ENCODE measurements at regions not wholly inside any gene's neighbourhood (a gene's known extent, or its start where the extent isn't known, plus 50 kb on each side); places are given as distances from the start of the nearest gene placed in this dataset.

DNA sequence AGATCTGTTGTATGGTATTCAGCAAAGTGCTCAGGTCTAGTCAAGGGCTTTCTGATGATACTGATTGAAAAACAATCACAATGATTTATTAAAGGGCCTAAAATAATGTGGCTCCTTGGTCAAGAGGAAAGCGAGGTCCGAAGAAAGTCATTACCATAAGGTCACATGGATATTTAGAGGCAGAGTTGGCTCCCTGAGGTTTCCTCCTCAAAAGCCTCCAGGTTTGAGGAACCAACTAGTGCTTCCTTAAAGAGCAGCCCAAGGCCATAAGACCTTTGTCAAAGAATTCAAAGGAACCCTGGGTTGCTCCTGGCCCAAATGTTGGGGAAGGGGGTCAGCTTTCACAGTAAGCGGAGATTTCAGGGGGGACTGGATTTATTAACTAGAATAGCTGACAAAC is 280.7 kb upstream of the ATP5MC3 start:
- ATAC-seq (no peak), DNase-seq (ENCODE audit: low read depth, low spot score) (no peak)
- no peak overlapping the region for H3K9ac ChIP-seq (ENCODE audit: low read length)
- no peaks in the 10 kb centered on the region for H3K9me3 ChIP-seq (ENCODE audit: control insufficient read depth in 1 of 2, insufficient read depth in 1 of 2, low read depth in 1 of 2, low read length in 2 of 2)
- H4K20me1 ChIP-seq (ENCODE audit: insufficient read depth) = no peaks in the 10 kb centered on the region
- ChIA-PET POLR2A (no interaction called here), RAD21 (ENCODE audit: low non-redundant PET in 1 of 2, low total read pairs in 2 of 2, uncharacterized antibody in 2 of 2, unreplicated experiment in 2 of 2) (no interaction called here), CTCF (no interaction called here)
- no peaks in the 10 kb centered on the region for H3K9me2 ChIP-seq (ENCODE audit: insufficient read depth)
- no peak overlapping the region for H3K4me3 ChIP-seq (replicated peaks in 1 of 2; ENCODE audit: low read depth in 1 of 2, low read length in 2 of 2)
- H3K4me1 ChIP-seq (ENCODE audit: control insufficient read depth in 1 of 2, insufficient read depth in 2 of 2, low read length in 2 of 2) = no peaks in the 10 kb centered on the region
- H3K79me2 ChIP-seq (ENCODE audit: insufficient read depth, low read length) = no peaks in the 10 kb centered on the region
- no peak overlapping the region for H3K27ac ChIP-seq (ENCODE audit: low read depth, low read length)
- H3K36me3 ChIP-seq (ENCODE audit: control insufficient read depth in 1 of 2, insufficient read depth in 2 of 2, low read length in 2 of 2) = no peaks in the 10 kb centered on the region
- intact Hi-C loops (cut with micrococcal nuclease) = no loop called here
- BruUV-seq (replicated peaks) = no TSS peak
- TF ChIP-seq SIN3A (IDR thresholded peaks at IDR 0.05; ENCODE audit: low read depth) (no peak), SRF (IDR thresholded peaks at IDR 0.05; ENCODE audit: low read depth) (no peak), ELF1 (IDR thresholded peaks at IDR 0.05; ENCODE audit: borderline replicate concordance, low read depth) (no peak), TCF7L2 (IDR thresholded peaks at IDR 0.05; ENCODE audit: borderline replicate concordance, extremely low read depth, insufficient read depth, insufficient read length) (no peak), EGR1 (IDR thresholded peaks at IDR 0.05; ENCODE audit: low read depth) (no peak), ZBTB33 (IDR thresholded peaks at IDR 0.05; ENCODE audit: extremely low read depth, insufficient replicate concordance, low read length) (no peak)
- H3K4me2 ChIP-seq (ENCODE audit: low read length) = no peak overlapping the region
- H3K27me3 ChIP-seq (ENCODE audit: insufficient read depth, low read length) = no peaks in the 10 kb centered on the region
- H2AFZ ChIP-seq (ENCODE audit: low read depth, low read length, poor library complexity, severe bottlenecking) = no peak overlapping the region

DNA sequence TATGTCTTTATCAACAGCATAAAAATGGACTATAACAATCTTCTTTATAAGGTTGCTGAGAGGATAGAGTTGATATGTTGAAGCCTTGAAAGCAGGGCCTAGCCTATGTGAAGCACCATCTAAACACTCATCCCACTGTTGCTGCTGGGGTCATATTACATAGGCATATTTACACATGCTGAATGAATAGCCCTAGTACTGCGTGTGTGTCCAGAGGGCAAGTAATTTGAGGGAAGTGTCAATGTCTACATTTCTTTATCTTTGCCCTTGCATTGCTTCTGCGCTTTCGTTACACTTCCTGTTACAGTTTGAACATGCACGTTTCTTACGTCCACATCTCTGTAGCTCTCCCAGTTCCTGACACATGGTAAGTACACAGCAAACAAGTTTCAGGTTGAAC is 280.3 kb upstream of the ATP5MC3 start:
- TF ChIP-seq, protein P1, sequence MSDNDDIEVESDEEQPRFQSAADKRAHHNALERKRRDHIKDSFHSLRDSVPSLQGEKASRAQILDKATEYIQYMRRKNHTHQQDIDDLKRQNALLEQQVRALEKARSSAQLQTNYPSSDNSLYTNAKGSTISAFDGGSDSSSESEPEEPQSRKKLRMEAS (IDR thresholded peaks at IDR 0.05) = no peak
- TF ChIP-seq ZNF274 (IDR thresholded peaks at IDR 0.05; ENCODE audit: low read depth, low read length) (no peak), ZBTB33 (IDR thresholded peaks at IDR 0.05; ENCODE audit: extremely low read depth, insufficient replicate concordance, low read length) (no peak), POLR2A (IDR thresholded peaks at IDR 0.05; ENCODE audit: borderline replicate concordance, extremely low read depth, insufficient read depth, insufficient read length) (no peak), EZH2phosphoT487 (IDR thresholded peaks at IDR 0.05; ENCODE audit: borderline replicate concordance) (no peak), YY1 (IDR thresholded peaks at IDR 0.05; ENCODE audit: extremely low read depth, insufficient replicate concordance, low read depth, low read length) (no peak), POLR2AphosphoS5 (IDR thresholded peaks at IDR 0.05; ENCODE audit: low read depth, low read length) (no peak), ATF3 (IDR thresholded peaks at IDR 0.05) (no peak), ELF1 (IDR thresholded peaks at IDR 0.05; ENCODE audit: borderline replicate concordance, low read depth) (no peak), JUND (IDR thresholded peaks at IDR 0.05) (no peak), CEBPB (IDR thresholded peaks at IDR 0.05; ENCODE audit: low read depth) (no peak), CBX3 (IDR thresholded peaks at IDR 0.05; ENCODE audit: low read depth) (no peak)
- H3K4me1 ChIP-seq (ENCODE audit: control insufficient read depth in 1 of 2, insufficient read depth in 2 of 2, low read length in 2 of 2) = no peaks in the 10 kb centered on the region
- no peak overlapping the region for H3K4me3 ChIP-seq (replicated peaks in 1 of 2; ENCODE audit: low read depth in 1 of 2, low read length in 2 of 2)
- CTCF ChIA-PET = no interaction called here
- no TSS peak for BruUV-seq (replicated peaks)
- H3K79me2 ChIP-seq (ENCODE audit: insufficient read depth, low read length) = no peaks in the 10 kb centered on the region
- POLR2A ChIA-PET = no interaction called here
- no peaks in the 10 kb centered on the region for H4K20me1 ChIP-seq (ENCODE audit: insufficient read depth)
- no peak overlapping the region for H2AFZ ChIP-seq (ENCODE audit: low read depth, low read length, poor library complexity, severe bottlenecking)
- RAD21 ChIA-PET (ENCODE audit: low non-redundant PET in 1 of 2, low total read pairs in 2 of 2, uncharacterized antibody in 2 of 2, unreplicated experiment in 2 of 2) = no interaction called here
- H3K36me3 ChIP-seq (ENCODE audit: control insufficient read depth in 1 of 2, insufficient read depth in 2 of 2, low read length in 2 of 2) = no peaks in the 10 kb centered on the region
- no peaks in the 10 kb centered on the region for H3K9me2 ChIP-seq (ENCODE audit: insufficient read depth)
- no peaks in the 10 kb centered on the region for H3K27me3 ChIP-seq (ENCODE audit: insufficient read depth, low read length)
- H3K9me3 ChIP-seq (ENCODE audit: control insufficient read depth in 1 of 2, insufficient read depth in 1 of 2, low read depth in 1 of 2, low read length in 2 of 2) = no peaks in the 10 kb centered on the region
- H3K27ac ChIP-seq (ENCODE audit: low read depth, low read length) = no peak overlapping the region
- intact Hi-C loops (cut with micrococcal nuclease) = no loop called here
- no peak overlapping the region for H3K9ac ChIP-seq (ENCODE audit: low read length)
- DNase-seq (ENCODE audit: low read depth, low spot score) (no peak), ATAC-seq (no peak)
- H3K4me2 ChIP-seq (ENCODE audit: low read length) = no peak overlapping the region
